Natural killer cell (primary cell): ENCODE measurements at regions not wholly inside any gene's neighbourhood (a gene's known extent, or its start where the extent isn't known, plus 50 kb on each side); places are given as distances from the start of the nearest gene placed in this dataset.

ENCODE experiments used
- ATAC-seq, 3 donors: fragments of 150-1000 bp in 2 of 3; fragments of 200-7000 bp in 1 of 3; cut with Tn5 transposase; 1 replicate in 1 of 3; 2 replicates in 2 of 3; pipeline ENCODE4 v1.10.0; 2021; ENCODE audit warnings: mild to moderate bottlenecking in 2 of 3, moderate library complexity in 2 of 3
- DNase-seq, 2 donors: peaks; one replicate each; pipeline versions ENCODE4 v3.0.0 to v3.0.0-alpha.2; 2013 to 2021; ENCODE audit warnings: mixed read lengths in 1 of 2
- H3K27ac ChIP-seq: one replicate; pipeline ENCODE4 v1.5.1; 2013; ENCODE audit warnings: mild to moderate bottlenecking, low read length
- H3K27me3 ChIP-seq: one replicate; pipeline ENCODE4 v1.6.1; 2013; ENCODE audit warnings: low read length; ENCODE audit not compliant: control insufficient read depth, insufficient read depth
- H3K36me3 ChIP-seq: one replicate; pipeline ENCODE4 v1.6.1; 2013; ENCODE audit warnings: low read length; ENCODE audit not compliant: control insufficient read depth, insufficient read depth
- H3K4me1 ChIP-seq: one replicate; pipeline ENCODE4 v1.6.1; 2013; ENCODE audit warnings: low read length; ENCODE audit not compliant: control insufficient read depth, insufficient read depth
- H3K4me3 ChIP-seq: one replicate; pipeline ENCODE4 v1.5.1; 2013; ENCODE audit warnings: low read length
- H3K9me3 ChIP-seq: one replicate; pipeline ENCODE4 v1.6.1; 2013; ENCODE audit warnings: low read length; ENCODE audit not compliant: control insufficient read depth, insufficient read depth
- H3K27ac Mint-ChIP-seq, 2 donors: one replicate each; pipeline ENCODE4 v1.8.0; 2022; ENCODE audit warnings: mild to moderate bottlenecking in 2 of 2, mixed read lengths in 2 of 2, moderate library complexity in 1 of 2
- H3K27me3 Mint-ChIP-seq, 2 donors: one replicate each; pipeline ENCODE4 v1.8.0; 2022; ENCODE audit warnings: low read depth in 2 of 2, mixed read lengths in 2 of 2
- H3K36me3 Mint-ChIP-seq: one replicate; pipeline ENCODE4 v1.8.0; 2022; ENCODE audit warnings: mixed read lengths
- H3K4me1 Mint-ChIP-seq, 2 donors: one replicate each; pipeline ENCODE4 v1.8.0; 2022; ENCODE audit warnings: mixed read lengths in 2 of 2
- H3K4me3 Mint-ChIP-seq: one replicate; pipeline ENCODE4 v1.8.0; 2022; ENCODE audit warnings: mild to moderate bottlenecking, moderate library complexity, mixed read lengths
- H3K9me3 Mint-ChIP-seq, 2 donors: one replicate each; pipeline ENCODE4 v1.8.0; 2022; ENCODE audit warnings: mixed read lengths in 2 of 2
- WGBS: methylation state at CpG from one replicate; pipeline ENCODE4 v1.1.7; 2013; ENCODE audit warnings: missing lambda C conversion rate; ENCODE audit not compliant: insufficient coverage; 5-methylcytosine and 5-hydroxymethylcytosine counted together
- intact Hi-C: fragments of 100-400 bp; cut with micrococcal nuclease; formaldehyde crosslinking; loops from one replicate; pipeline ENCODE4 v1.14.2; 2022
- TF ChIP-seq, protein P1 (sequence below): fragments of 200-600 bp; IDR thresholded peaks from one replicate; pipeline ENCODE4 v1.8.0; 2022; ENCODE audit warnings: antibody characterized with exemption

DNA sequence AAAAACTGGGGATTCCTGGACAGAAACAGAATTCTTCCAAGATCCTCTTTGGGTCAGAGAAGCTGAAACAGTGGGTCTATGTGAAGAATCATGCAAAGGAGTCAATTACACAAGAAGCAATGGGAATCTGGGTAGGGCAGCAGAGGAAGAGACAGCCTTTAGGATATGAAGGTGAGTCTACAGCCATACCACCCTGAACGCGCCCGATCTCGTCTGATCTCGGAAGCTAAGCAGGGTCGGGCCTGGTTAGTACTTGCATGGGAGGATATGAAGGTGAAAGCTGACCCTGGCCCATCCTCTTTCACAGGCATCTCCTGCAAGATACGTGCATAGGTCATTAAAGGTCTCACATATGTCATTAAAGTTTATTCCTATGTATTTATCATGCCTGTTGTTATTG is 1080.9 kb upstream of the FANCL start:
- H3K4me3 ChIP-seq = no peak overlapping the region
- H3K27ac Mint-ChIP-seq = no peak overlapping the region
- no peaks in the 10 kb centered on the region for H3K36me3 ChIP-seq
- DNase-seq = no peak
- ATAC-seq = no peak
- no peaks in the 10 kb centered on the region for H3K27me3 Mint-ChIP-seq
- TF ChIP-seq, protein P1, sequence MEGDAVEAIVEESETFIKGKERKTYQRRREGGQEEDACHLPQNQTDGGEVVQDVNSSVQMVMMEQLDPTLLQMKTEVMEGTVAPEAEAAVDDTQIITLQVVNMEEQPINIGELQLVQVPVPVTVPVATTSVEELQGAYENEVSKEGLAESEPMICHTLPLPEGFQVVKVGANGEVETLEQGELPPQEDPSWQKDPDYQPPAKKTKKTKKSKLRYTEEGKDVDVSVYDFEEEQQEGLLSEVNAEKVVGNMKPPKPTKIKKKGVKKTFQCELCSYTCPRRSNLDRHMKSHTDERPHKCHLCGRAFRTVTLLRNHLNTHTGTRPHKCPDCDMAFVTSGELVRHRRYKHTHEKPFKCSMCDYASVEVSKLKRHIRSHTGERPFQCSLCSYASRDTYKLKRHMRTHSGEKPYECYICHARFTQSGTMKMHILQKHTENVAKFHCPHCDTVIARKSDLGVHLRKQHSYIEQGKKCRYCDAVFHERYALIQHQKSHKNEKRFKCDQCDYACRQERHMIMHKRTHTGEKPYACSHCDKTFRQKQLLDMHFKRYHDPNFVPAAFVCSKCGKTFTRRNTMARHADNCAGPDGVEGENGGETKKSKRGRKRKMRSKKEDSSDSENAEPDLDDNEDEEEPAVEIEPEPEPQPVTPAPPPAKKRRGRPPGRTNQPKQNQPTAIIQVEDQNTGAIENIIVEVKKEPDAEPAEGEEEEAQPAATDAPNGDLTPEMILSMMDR = no peak
- H3K27ac ChIP-seq = no peak overlapping the region
- H3K4me3 Mint-ChIP-seq = no peak overlapping the region
- no peaks in the 10 kb centered on the region for H3K9me3 ChIP-seq
- H3K36me3 Mint-ChIP-seq = no peaks in the 10 kb centered on the region
- H3K4me1 ChIP-seq = no peaks in the 10 kb centered on the region
- intact Hi-C loops = no loop called here
- H3K27me3 ChIP-seq = no peaks in the 10 kb centered on the region
- 97% methylated on average over 6 of the region's 7 CpGs for WGBS
- H3K9me3 Mint-ChIP-seq = peaks cover 3 to 6% of the 10 kb centered on the region in 2 donors
- H3K4me1 Mint-ChIP-seq = no peaks in the 10 kb centered on the region

DNA sequence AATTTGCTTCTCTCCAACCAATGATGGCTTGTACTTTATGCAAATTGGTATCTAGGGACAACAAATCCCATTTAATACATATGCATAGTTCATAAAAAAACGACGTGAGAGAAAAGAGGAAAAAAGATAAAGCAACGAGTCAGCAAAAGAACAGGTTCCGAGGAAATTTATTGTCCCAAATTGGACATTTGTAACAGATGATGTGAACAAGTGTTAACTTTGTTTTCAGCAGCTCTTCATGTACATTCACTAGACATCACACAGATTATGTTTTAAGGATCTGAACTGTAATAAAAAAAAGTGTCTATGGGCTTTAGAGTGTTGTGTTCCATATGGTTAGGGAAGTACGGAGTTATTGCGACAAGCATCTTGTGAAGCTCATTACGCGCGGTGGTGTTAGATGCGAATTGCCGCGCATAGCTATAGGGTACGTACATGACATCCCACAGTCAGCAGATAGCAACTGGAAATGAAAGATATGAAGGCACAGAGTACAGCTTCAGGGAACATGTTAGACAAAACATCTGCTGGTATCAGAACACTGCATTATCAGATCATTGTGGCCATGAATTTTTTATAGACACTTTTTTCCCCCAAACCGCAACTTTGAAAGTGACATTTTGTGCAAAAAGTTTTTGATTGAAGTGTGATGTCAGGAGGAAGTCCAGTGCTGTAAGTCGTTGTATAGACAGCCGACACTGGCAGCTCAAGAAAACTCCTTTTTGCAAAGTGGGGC is 1073.1 kb upstream of the FANCL start:
- peaks cover 7 to 10% of the 10 kb centered on the region in 2 donors for H3K4me1 Mint-ChIP-seq
- H3K27ac Mint-ChIP-seq = no peak overlapping the region
- no peak overlapping the region for H3K4me3 Mint-ChIP-seq
- peak in 1 of 3 donors; percentile 38 for ATAC-seq
- intact Hi-C loops = no loop called here
- H3K27me3 ChIP-seq = peaks cover under 1% of the 10 kb centered on the region
- H3K27me3 Mint-ChIP-seq = peaks cover 7 to 34% of the 10 kb centered on the region in 2 donors
- no peaks in the 10 kb centered on the region for H3K9me3 ChIP-seq
- TF ChIP-seq, protein P1 = no peak
- H3K4me3 ChIP-seq = no peak overlapping the region
- WGBS = 51% methylated on average over 11 of the region's 16 CpGs
- H3K36me3 ChIP-seq = no peaks in the 10 kb centered on the region
- H3K27ac ChIP-seq = no peak overlapping the region
- DNase-seq = peak in 1 of 2 donors; percentile 6
- peaks cover 3 to 4% of the 10 kb centered on the region in 2 donors for H3K9me3 Mint-ChIP-seq
- H3K36me3 Mint-ChIP-seq = no peaks in the 10 kb centered on the region
- H3K4me1 ChIP-seq = no peaks in the 10 kb centered on the region

DNA sequence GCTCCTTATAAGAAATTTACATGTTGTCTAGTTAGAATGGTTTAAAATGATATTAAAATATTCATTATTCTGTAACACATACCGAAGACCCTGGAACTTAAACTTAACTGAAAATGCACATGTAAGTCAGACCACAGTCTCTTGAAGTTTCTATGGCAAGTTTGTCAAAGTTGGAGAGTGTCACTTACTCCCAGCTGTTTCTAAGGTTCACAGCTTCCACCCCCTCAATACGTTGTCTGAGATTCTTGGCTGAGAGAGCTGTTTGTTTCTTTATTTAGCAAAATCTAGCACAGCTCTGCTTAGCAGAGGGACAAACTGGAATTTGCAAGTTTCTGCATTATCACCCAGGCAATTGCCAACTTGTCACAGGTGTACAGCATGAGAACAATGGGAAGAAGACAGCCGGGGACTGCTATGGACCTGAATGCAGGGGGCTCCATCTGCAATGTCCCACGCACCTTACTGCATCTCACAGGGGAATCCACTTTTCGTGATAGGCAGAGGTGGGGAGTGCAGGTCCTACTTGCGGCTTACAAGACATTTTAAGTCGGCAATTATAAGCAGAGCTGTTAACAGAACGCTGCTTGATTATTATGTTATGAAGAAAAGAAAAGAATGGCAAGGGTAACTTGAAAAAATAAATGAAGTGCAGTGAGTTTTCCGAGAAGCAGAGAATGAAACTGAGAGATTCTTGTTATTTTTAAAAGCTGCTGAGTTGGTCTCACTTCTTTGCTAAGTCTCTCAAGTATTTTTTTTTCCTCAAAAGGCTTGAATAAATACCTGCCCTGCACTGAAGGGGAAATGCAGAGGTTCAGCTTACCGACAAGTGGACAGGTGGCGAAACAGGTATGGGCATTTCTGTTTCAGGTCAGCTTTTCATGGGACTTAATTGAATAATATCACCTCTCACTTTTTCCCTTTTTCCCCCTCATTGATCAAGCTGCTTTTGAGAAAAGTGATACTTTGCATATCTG is 1072.1 kb upstream of the FANCL start:
- intact Hi-C loops = no loop called here
- WGBS = 78% methylated on average over 11 of the region's 11 CpGs
- no peak overlapping the region for H3K4me3 Mint-ChIP-seq
- no peak overlapping the region for H3K27ac Mint-ChIP-seq
- Histone ChIP-seq H3K27me3 (peaks cover 2% of the 10 kb centered on the region), H3K4me3 (no peak overlapping the region), H3K27ac (no peak overlapping the region), H3K4me1 (no peaks in the 10 kb centered on the region), H3K36me3 (no peaks in the 10 kb centered on the region), H3K9me3 (no peaks in the 10 kb centered on the region)
- H3K27me3 Mint-ChIP-seq = peaks cover 7 to 34% of the 10 kb centered on the region in 2 donors
- no peak for ATAC-seq
- H3K36me3 Mint-ChIP-seq = no peaks in the 10 kb centered on the region
- DNase-seq = no peak
- peaks cover 7 to 10% of the 10 kb centered on the region in 2 donors for H3K4me1 Mint-ChIP-seq
- TF ChIP-seq, protein P1 = no peak
- peaks cover 2 to 4% of the 10 kb centered on the region in 2 donors for H3K9me3 Mint-ChIP-seq
